ENCODE measurements at regions not wholly inside any gene's neighbourhood (a gene's known extent, or its start where the extent isn't known, plus 50 kb on each side); places are given as distances from the start of the nearest gene placed in this dataset.
"Not testable (repeated sequence)": the region's sequence is repeated elsewhere in the genome, so short reads cannot be mapped to it uniquely, and the experiment has no call there.

DNA sequence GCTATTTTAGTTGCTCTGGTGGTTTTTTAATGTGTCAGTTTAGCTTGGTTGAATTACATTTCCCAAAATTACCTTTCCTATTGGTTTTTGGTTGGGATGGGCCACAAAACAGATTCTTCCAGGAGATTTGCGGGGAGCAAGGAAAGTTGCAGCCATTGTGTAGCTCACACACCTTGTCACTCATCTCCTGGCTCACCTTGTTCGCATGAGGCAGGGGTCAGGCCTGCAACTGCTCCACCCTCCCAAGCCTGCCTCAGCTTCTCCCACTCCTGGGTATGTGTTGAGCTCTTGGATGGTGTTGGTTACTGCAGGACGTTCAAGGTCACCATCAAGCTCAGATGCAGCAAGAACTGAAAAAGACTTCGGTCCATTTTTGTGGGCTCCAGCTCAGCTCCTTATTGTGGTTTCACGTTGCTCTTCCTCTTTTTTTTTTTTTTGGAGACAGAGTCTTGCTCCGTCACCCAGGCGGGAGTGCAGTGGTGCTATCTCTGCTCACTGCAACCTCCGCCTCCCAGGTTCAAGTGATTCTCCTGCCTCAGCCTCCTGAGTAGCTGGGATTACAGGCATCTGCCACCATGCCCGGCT is 95.6 kb upstream of the METTL14 start:
- no peak for DNase-seq

DNA sequence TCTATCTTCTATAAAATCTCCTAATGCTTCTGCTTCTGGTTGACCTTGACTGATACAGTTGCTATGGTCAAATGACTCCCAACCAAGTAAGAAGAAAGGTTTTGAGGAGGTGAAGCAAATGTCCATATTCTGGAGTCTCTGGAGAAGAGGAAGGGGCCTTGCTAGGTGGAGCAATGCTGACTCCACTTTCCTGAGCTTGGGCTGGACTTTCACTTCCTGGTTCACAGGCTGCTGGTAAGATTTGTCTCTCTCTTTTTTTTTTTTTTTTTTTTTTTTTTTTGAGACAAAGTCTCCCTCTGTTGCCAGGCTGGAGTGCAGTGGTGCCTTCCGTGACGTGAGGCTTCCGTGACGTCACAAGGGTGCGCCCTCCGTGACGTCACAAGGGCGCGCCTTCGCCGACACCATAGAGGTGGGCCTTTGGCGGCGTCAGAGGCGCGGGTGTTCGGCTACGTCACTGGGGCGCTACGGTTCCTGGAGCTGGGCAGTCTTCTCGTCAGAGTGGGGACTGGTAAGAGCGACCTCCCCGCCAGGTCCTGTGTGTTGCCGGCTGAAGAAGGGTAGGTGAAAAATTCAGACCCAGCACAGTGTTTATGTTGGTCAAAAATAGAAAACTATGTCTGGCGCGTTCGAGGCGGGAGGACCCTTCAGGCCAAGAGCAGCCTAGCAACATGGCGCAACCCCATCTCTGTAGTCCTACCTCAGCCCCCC is 93.7 kb upstream of the METTL14 start:
- DNase-seq = peak; percentile 48

DNA sequence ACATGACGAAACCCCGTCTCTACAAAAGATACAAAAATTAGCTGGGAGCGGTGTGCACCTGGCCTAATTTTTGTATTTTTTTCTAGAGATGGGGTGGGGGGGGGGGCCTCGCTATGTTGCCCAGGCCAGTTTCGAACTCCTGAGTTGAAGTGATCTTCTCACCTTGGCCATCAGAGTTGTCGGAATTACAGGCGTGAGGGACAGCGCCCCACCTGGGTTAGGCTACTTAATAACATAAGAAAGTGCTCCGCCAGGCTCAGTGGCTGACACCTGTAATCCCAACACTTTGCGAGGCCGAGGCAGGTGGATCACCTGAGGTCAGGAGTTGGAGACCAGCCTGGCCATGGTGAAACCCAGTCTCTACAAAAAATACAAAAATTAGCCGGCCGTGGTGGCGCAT is 92.9 kb upstream of the METTL14 start:
- DNase-seq = not testable (repeated sequence)

DNA sequence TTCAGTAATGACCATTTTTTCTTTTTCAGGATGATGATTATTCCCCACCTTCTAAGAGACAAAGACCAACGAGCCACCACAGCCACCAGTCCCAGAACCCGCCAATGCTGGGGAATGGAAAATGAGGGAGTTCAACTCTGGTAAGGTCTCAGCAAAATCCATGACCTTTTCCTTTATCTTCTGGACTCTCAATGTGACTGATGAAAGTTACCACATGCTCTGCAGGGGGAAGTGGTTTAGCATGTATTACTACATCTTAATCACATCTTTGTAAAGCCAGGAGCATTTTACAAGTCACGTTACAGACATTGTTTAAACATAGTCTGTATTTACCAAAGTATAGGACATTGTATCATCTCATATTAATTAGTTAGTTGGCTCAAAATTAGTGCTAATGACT is 89.3 kb upstream of the METTL14 start:
- not testable (repeated sequence) for DNase-seq

DNA sequence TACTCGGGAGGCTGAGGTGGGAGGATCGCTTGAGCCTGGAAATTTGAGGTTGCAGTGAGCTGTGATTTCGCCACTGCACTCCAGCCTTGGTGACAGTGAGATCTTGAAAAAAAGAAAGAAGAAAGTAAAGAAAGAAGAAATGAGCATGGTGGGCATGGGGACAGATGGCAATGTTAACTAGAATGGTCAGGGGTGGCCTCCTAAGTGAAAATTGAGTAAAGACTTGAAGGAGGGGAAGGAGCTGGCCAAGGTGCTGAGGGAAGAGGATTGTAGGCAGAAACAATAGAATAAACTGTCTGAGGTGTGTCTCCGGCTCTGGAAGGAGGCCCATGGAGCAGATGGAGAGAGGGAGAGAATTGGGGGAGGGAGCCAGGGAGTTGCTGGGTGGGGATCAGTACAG is 60.1 kb upstream of the METTL14 start:
- not testable (repeated sequence) for DNase-seq

DNA sequence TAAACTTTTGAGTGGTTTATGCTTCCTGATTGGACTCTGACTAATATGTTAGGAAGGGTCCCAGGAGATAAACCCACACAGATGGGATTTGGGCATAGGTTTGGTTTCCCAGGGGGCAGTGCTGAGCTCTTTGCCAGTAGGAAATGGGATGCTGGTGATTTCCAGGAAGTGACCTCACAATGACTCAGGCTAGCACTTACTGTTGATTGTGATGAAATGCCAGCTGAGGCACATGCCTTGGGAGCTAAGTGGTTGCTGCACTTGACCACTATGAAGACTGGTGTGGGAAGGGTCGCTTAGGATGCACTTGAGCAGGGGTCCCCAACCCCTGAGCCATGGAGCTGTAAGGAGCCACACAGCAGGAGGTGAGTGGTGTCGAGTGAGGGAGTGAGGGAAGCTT is 55.5 kb upstream of the METTL14 start:
- DNase-seq = not testable (repeated sequence)

DNA sequence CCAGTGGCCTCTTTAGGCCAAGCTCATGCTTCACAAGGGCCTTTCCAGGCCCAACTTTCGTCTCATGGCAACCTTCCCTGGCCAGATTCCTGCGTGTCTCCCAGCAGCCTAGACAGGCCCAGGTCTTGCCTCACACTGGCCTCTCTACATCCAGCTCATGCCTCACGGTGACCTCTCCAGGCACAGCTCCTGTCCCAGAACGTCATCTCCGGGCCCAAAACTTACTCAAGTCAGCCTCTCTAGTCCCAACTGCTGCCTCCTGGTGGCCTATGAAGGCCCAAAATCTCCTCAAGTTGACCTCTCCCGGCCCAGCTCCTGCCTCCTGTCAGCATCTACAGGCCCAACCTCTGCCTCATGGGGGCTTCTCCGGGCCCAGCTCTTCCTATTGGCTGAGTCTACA is 54.3 kb upstream of the METTL14 start:
- DNase-seq = not testable (repeated sequence)

DNA sequence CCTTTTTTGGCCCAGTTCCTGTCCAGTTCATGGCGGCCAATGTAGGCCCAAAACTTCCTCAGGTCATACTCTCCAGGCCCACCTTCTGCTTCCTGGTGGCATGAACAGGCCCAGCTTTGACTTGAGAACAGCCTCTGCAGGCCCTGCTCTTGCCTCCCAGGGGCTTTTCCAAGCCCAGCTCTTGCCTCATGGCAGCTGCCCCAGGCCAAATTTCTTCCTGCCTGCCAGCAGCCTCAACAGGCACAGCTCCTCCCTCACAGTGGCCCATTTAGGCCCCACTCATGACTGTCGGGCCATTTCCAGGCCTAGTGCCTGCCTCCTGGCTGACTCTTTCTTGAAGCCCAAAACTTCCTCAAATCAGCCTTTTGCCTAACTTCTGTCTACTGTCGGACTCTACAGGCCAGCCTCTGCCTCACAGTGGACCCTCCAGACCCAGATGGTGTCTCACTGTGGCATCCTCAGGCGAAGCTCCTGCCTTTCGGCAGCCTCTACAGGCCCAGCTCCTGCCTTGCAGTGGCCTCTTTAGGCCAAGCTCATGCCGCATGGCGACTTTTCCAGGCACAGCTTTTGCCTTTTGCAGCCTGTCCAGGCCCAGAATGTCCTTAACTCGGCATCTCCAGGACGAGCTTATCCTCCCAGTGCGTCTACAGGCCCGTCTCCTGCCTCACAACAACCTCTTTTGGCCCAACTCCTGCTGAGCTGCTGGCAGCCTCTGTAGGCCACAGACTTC is 53.7 kb upstream of the METTL14 start:
- not testable (repeated sequence) for DNase-seq

DNA sequence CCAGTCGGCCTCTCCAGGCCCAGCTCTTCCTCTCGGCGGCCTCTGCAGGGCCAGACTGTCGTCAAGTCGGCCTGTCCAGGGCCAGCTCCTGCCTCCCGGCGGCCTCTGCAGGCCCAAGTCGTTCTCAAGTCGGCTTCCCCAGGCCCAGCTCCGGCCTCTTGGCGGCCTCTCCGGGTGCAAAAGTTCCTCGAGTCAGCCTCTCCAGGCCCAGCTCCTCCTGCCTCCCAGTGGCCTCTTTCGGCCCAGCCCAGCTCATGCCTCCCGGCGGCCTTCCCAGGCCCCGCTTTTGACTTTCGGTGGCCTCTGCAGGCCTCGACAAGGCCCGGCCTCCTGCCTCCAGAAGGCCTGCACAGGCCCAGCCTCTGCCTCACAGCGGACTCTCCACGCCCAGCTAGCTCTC is 51.7 kb upstream of the METTL14 start:
- not testable (repeated sequence) for DNase-seq

DNA sequence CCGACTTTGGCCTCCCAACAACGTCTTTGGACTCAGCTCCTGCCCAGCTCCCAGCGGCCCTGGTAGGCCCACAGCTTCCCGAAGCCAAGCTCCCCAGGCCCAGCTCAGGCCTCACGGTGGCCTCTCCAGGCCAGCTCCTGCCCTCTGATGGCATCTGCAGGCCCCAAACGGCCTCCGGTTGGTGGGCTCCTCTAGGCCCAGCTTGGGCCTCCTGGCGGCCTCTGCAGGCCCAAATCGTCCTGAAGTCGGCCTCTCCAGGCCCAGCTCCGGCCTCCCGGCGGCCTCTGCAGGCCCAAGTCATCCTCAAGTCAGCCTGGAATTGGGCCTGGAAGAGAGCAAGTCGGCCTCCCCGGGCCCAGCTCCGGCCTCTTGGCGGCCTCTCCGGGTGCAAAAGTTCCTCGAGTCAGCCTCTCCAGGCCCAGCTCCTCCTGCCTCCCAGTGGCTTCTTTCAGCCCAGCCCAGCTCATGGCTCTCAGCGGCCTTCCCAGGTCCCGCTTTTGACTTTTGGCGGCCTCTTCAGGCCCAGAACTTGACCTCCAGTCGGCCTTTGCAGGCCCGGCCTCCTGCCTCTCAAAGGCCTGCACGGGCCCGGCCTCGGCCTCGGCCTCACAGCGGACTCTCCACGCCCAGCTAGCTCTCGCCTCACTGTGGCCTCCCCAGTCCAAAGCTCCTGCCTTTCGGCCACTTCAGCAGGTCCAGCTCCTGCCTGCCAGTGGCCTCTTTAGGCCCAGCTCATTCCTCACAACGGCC is 50.9 kb upstream of the METTL14 start:
- DNase-seq = not testable (repeated sequence)
